GM12892 (cell line): ENCODE measurements at regions not wholly inside any gene's neighbourhood (a gene's known extent, or its start where the extent isn't known, plus 50 kb on each side); places are given as distances from the start of the nearest gene placed in this dataset.

Experiments used
- POLR2A ChIP-seq: IDR thresholded peaks from 2 replicates; pipeline ENCODE4 v1.6.1; 2011; ENCODE audit warnings: low read depth, low read length, control low read depth
- POLR2AphosphoS5 ChIP-seq: IDR thresholded peaks from 2 replicates; pipeline ENCODE4 v1.6.1; 2011; ENCODE audit warnings: low read depth, low read length, control low read depth
- TAF1 ChIP-seq: IDR thresholded peaks from 2 replicates; pipeline ENCODE4 v1.6.1; 2011; ENCODE audit warnings: low read depth, mild to moderate bottlenecking, control low read depth, low read length, borderline replicate concordance

DNA sequence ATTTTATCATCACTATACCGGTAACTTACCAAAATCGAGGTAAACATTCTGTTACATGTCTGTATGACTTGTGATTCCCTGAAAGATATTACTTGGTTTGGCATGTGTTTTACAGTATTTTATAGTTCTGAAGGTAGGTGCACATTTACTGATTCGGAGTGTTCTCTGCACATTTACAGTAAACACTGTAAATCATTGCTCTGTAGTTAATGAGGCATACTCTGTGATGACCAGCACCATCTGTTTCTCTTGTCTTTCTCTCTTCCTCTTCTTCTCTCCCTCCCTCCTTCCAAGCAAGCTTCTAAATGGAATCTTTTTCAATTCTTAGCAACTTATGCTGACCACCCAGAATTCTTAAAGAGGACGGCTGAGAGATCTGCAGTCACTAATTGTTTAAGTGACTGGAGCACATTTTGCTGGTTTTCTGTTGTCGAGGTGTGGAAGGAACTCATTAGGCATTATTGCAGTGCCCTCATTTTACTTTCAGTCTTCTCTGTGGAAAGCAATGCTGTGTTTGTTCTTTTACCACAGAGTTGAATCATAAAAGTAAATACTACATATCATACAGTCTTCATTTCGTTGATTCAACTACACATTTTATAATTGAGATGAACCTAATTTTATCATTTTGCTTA is 126.5 kb downstream of the UTRN start:
- no peak for TF ChIP-seq TAF1
- no peak for TF ChIP-seq POLR2A
- no peak for TF ChIP-seq POLR2AphosphoS5
